GM12878 (cell line): ENCODE measurements at regions not wholly inside any gene's neighbourhood (a gene's known extent, or its start where the extent isn't known, plus 50 kb on each side); places are given as distances from the start of the nearest gene placed in this dataset.

Experiments used
- ATAC-seq: fragments of 200-7000 bp; cut with Tn5 transposase; 3 replicates; pipeline ENCODE4 v1.9.1; 2020; ENCODE audit warnings: mild to moderate bottlenecking, moderate library complexity
- BruUV-seq: library from RNA; stranded (reverse); fragments of 400-500 nt; replicated peaks from 2 replicates; lab custom pipeline; 2021; lab: Mats Ljungman, UMichigan
- CTCF ChIA-PET: fragments of 300-600 bp; sonication (Branson Sonifier 250); formaldehyde crosslinking; extraction: SDS; loops from one replicate; lab custom pipeline; 2021; ENCODE audit warnings: inconsistent platforms; lab: Yijun Ruan, JAX
- POLR2A ChIA-PET: fragments of 350-600 bp; formaldehyde crosslinking; extraction: SDS; loops from one replicate; lab custom pipeline; 2021; ENCODE audit warnings: inconsistent platforms; lab: Charles Lee
- RAD21 ChIA-PET: fragments of 300-600 bp; sonication (Branson Sonifier 250); formaldehyde crosslinking; loops from one replicate; lab custom pipeline; 2023; ENCODE audit warnings: antibody characterized with exemption; ENCODE audit not compliant: unreplicated experiment; lab: Charles Lee
- SMC1A ChIA-PET: fragments of 300-600 bp; sonication (Branson Sonifier 250); formaldehyde crosslinking; loops from one replicate; lab custom pipeline; 2023; ENCODE audit not compliant: unreplicated experiment, uncharacterized antibody; lab: Charles Lee
- DNase-seq: peaks from one replicate; pipeline ENCODE4 v3.0.0-alpha.2; 2011; ENCODE audit warnings: low read depth, low spot score
- FAIRE-seq: peaks from 3 replicates; lab custom pipeline; 2011; peaks lifted over from hg19 to GRCh38; lab: Jason Lieb, UNC
- H2AFZ ChIP-seq: 2 replicates; pipeline ENCODE4 v1.6.0; 2011; ENCODE audit warnings: low read depth, low read length, control low read depth; ENCODE audit not compliant: control insufficient read depth
- H3K27ac ChIP-seq: 2 replicates; pipeline ENCODE4 v1.5.1; 2011; ENCODE audit warnings: control low read depth; ENCODE audit not compliant: control insufficient read depth, insufficient read depth
- H3K27me3 ChIP-seq, 2 experiments: replicated peaks in 1 of 2; 2 replicates each; pipeline versions ENCODE4 v1.6.0 to v1.6.1; 2011; ENCODE audit warnings: low read length in 1 of 2; ENCODE audit not compliant: control insufficient read depth in 2 of 2, insufficient read depth in 2 of 2
- H3K36me3 ChIP-seq, 2 experiments: 2 replicates each; pipeline ENCODE4 v1.5.1; 2011; ENCODE audit warnings: low read length in 1 of 2; ENCODE audit not compliant: control insufficient read depth in 2 of 2, insufficient read depth in 2 of 2
- H3K4me1 ChIP-seq: 2 replicates; pipeline ENCODE4 v1.6.1; 2011; ENCODE audit warnings: mild to moderate bottlenecking, low read length, moderate library complexity, mixed read lengths; ENCODE audit not compliant: control insufficient read depth, insufficient read depth
- H3K4me2 ChIP-seq: 2 replicates; pipeline ENCODE4 v1.6.0; 2011; ENCODE audit warnings: control low read depth; ENCODE audit not compliant: control insufficient read depth, insufficient read depth
- H3K4me3 ChIP-seq: fragments of 200-600 bp; sonication (generic); 2 replicates; pipeline ENCODE4 v1.5.1; 2016
- H3K79me2 ChIP-seq: 2 replicates; pipeline ENCODE4 v1.6.0; 2011; ENCODE audit warnings: low read length; ENCODE audit not compliant: control insufficient read depth, insufficient read depth
- H3K9ac ChIP-seq: 2 replicates; pipeline ENCODE4 v1.8.0; 2011; ENCODE audit warnings: low read length, control low read depth, mixed read lengths; ENCODE audit not compliant: control insufficient read depth, insufficient read depth
- H3K9me3 ChIP-seq: replicated peaks from 3 replicates; pipeline ENCODE4 v1.5.1; 2011; ENCODE audit warnings: mild to moderate bottlenecking, low read length; ENCODE audit not compliant: control insufficient read depth, insufficient read depth
- H4K20me1 ChIP-seq: 2 replicates; pipeline ENCODE4 v1.6.0; 2011; ENCODE audit not compliant: control insufficient read depth, insufficient read depth
- ATF2 ChIP-seq: IDR thresholded peaks from 2 replicates; pipeline ENCODE4 v1.6.1; 2012; ENCODE audit warnings: low read length, inconsistent platforms
- ATF3 ChIP-seq: IDR thresholded peaks from 2 replicates; pipeline ENCODE4 v1.6.1; 2011; ENCODE audit warnings: low read depth, mild to moderate bottlenecking, low read length, moderate library complexity, borderline replicate concordance; ENCODE audit errors: extremely low read depth
- BCLAF1 ChIP-seq: fragments of 450-650 bp; IDR thresholded peaks from 2 replicates; pipeline ENCODE4 v1.6.1; 2017; ENCODE audit warnings: antibody characterized with exemption, mild to moderate bottlenecking, moderate library complexity
- CHD4 ChIP-seq: fragments of 200-600 bp; sonication (generic); IDR thresholded peaks from 2 replicates; pipeline ENCODE4 v1.6.1; 2016; ENCODE audit warnings: mild to moderate bottlenecking
- DPF2 ChIP-seq: fragments of 450-650 bp; IDR thresholded peaks from 2 replicates; pipeline ENCODE4 v1.6.1; 2017; ENCODE audit warnings: mild to moderate bottlenecking
- ESRRA ChIP-seq: IDR thresholded peaks from 2 replicates; pipeline ENCODE4 v1.6.1; 2012; ENCODE audit warnings: mild to moderate bottlenecking, low read length, improper control_type of control experiment
- HDAC2 ChIP-seq: fragments of 200-600 bp; sonication (generic); IDR thresholded peaks from 2 replicates; pipeline ENCODE4 v1.6.1; 2017
- MEF2B ChIP-seq: fragments of 450-650 bp; IDR thresholded peaks from 2 replicates; pipeline ENCODE4 v1.6.1; 2018; ENCODE audit warnings: mild to moderate bottlenecking, moderate library complexity; ENCODE audit not compliant: partially characterized antibody, poor library complexity, severe bottlenecking
- NR2C2 ChIP-seq: IDR thresholded peaks from 2 replicates; pipeline ENCODE4 v1.6.1; 2011; ENCODE audit warnings: borderline replicate concordance, low read depth; ENCODE audit not compliant: control insufficient read depth, insufficient read length
- SMAD5 ChIP-seq: IDR thresholded peaks from 2 replicates; pipeline ENCODE4 v1.6.1; 2016; ENCODE audit warnings: antibody characterized with exemption, low read depth
- STAT1 ChIP-seq: fragments of 450-650 bp; conservative IDR thresholded peaks from 2 replicates; pipeline ENCODE4 v1.6.1; 2014; ENCODE audit warnings: antibody characterized with exemption, mild to moderate bottlenecking
- ZNF24 ChIP-seq: fragments of 450-650 bp; IDR thresholded peaks from 2 replicates; pipeline ENCODE4 v1.6.1; 2017; ENCODE audit warnings: antibody characterized with exemption, mild to moderate bottlenecking
- ZNF592 ChIP-seq: fragments of 450-650 bp; IDR thresholded peaks from 2 replicates; pipeline ENCODE4 v1.6.1; 2017; ENCODE audit warnings: mild to moderate bottlenecking, moderate library complexity
- ZSCAN29 ChIP-seq: fragments of 450-650 bp; IDR thresholded peaks from 2 replicates; pipeline ENCODE4 v1.6.1; 2017; ENCODE audit warnings: mild to moderate bottlenecking, moderate library complexity
- ZZZ3 ChIP-seq: IDR thresholded peaks from 2 replicates; pipeline ENCODE4 v1.6.1; 2011; ENCODE audit warnings: low read depth; ENCODE audit not compliant: control insufficient read depth, insufficient read length
- in situ Hi-C: fragments of 300-500 bp; cut with MboI; formaldehyde crosslinking; loops from 9 replicates; pipeline ENCODE4 v1.14.3; 2018; ENCODE audit warnings: mixed read lengths
- intact Hi-C: fragments of 100-400 bp; cut with micrococcal nuclease; formaldehyde crosslinking; loops from one replicate; pipeline ENCODE4 v1.14.2; 2022; ENCODE audit not compliant: unreplicated experiment

GRCh38 chr3:132790806-132791205, 68.6 kb upstream of the NPHP3 start:
- in situ Hi-C loops (no loop called here), intact Hi-C loops (no loop called here)
- H3K4me1 ChIP-seq = no peaks in the 10 kb centered on the region
- ChIA-PET SMC1A (no interaction called here), CTCF (interaction anchor here (0.8 kb wide), 1 partner anchor 10 kb away, joined by 3 read pairs; no protein-coding TSS in a partner anchor), RAD21 (no interaction called here), POLR2A (interaction anchor here (0.7 kb wide), 1 partner anchor 9 kb away, joined by 3 read pairs; no protein-coding TSS in a partner anchor)
- H3K27ac ChIP-seq = no peak overlapping the region
- no peak overlapping the region for H3K4me2 ChIP-seq
- H3K9me3 ChIP-seq = no peaks in the 10 kb centered on the region
- H3K27me3 ChIP-seq = no peaks in the 10 kb centered on the region
- FAIRE-seq (no peak), ATAC-seq (no peak), DNase-seq (no peak)
- H3K4me3 ChIP-seq = no peak overlapping the region
- BruUV-seq = no TSS peak
- H4K20me1 ChIP-seq = no peaks in the 10 kb centered on the region
- H3K9ac ChIP-seq = no peak overlapping the region
- no peaks in the 10 kb centered on the region for H3K36me3 ChIP-seq
- H2AFZ ChIP-seq = no peak overlapping the region
- H3K79me2 ChIP-seq = no peaks in the 10 kb centered on the region
- no peak for TF ChIP-seq ATF3
- TF ChIP-seq ZSCAN29 = no peak
- TF ChIP-seq STAT1 = no peak
- no peak for TF ChIP-seq HDAC2
- TF ChIP-seq ESRRA = no peak
- TF ChIP-seq ZZZ3 = no peak
- TF ChIP-seq BCLAF1 = no peak
- no peak for TF ChIP-seq MEF2B
- TF ChIP-seq ZNF24 = no peak
- TF ChIP-seq CHD4 = no peak
- TF ChIP-seq DPF2 = no peak
- TF ChIP-seq SMAD5 = no peak
- TF ChIP-seq ATF2 = no peak
- TF ChIP-seq ZNF592 = no peak
- TF ChIP-seq NR2C2 = no peak
